DOHH2 (cell line): ENCODE measurements at regions not wholly inside any gene's neighbourhood (a gene's known extent, or its start where the extent isn't known, plus 50 kb on each side); places are given as distances from the start of the nearest gene placed in this dataset.

Experiments used
- CTCF ChIP-seq: fragments of 200-600 bp; sonication (generic); IDR thresholded peaks from one replicate; pipeline ENCODE4 v1.5.1; 2014; ENCODE audit warnings: antibody characterized with exemption, mild to moderate bottlenecking, low read depth, low read length; ENCODE audit not compliant: poor library complexity, severe bottlenecking
- EZH2phosphoT487 ChIP-seq: fragments of 200-600 bp; sonication (generic); IDR thresholded peaks from 2 replicates; pipeline ENCODE4 v1.6.1; 2017; ENCODE audit warnings: borderline replicate concordance, mild to moderate bottlenecking, antibody characterized with exemption, low read length, moderate library complexity, mixed read lengths

- TF ChIP-seq CTCF = no peak
- no peak for TF ChIP-seq EZH2phosphoT487
Observed at GRCh38 chr2:198717451-198717850, 740.3 kb downstream of the SATB2 start.
